ENCODE measurements at regions not wholly inside any gene's neighbourhood (a gene's known extent, or its start where the extent isn't known, plus 50 kb on each side); places are given as distances from the start of the nearest gene placed in this dataset.

DNA sequence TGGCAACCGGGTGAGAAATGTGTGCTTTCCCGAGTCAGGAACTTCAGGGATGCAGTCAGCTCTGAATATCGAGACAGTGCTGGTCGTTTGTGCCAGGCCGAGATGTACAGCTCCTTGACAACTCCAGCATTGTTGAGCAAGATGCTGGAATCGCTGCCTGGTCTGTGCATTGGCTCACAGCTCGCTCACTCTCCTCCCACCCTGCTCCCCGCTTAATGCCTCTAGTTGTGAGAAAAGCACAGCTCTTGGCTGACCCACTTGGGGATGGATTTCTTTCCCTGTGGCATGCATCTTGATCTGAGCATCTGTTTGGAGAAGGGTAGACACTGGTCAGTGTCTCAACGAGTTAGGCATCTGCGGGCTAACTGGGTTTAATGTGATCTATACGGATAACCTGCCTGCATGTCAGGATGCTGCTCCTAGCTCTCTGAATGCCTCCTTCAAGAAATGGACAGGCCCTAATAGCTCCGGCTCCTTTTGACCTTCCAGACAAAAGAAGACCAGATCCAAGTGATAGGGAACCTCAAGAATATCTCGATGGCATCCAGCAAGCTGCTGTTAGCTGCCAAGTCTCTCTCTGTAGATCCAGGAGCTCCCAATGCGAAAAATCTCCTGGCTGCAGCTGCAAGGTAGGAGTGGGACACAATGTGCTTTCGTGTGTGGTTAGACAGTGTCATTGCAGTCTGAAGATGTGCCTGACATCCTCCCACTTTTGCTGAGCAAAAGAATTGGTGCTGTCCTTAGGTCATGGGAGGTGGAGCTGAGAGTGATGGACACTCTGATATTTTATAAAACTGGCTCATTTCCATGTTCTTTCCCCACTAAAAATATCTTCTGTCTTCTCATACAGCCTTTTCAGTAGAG, 302.2 kb upstream of the TPM1 start:
- TF ChIP-seq EZH2phosphoT487 (IDR thresholded peaks at IDR 0.05; ENCODE audit: low read depth, severe bottlenecking, unreplicated experiment): no peak
- TF ChIP-seq, protein P1, sequence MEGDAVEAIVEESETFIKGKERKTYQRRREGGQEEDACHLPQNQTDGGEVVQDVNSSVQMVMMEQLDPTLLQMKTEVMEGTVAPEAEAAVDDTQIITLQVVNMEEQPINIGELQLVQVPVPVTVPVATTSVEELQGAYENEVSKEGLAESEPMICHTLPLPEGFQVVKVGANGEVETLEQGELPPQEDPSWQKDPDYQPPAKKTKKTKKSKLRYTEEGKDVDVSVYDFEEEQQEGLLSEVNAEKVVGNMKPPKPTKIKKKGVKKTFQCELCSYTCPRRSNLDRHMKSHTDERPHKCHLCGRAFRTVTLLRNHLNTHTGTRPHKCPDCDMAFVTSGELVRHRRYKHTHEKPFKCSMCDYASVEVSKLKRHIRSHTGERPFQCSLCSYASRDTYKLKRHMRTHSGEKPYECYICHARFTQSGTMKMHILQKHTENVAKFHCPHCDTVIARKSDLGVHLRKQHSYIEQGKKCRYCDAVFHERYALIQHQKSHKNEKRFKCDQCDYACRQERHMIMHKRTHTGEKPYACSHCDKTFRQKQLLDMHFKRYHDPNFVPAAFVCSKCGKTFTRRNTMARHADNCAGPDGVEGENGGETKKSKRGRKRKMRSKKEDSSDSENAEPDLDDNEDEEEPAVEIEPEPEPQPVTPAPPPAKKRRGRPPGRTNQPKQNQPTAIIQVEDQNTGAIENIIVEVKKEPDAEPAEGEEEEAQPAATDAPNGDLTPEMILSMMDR (IDR thresholded peaks at IDR 0.05; ENCODE audit: poor library complexity): no peak
